AG09319 (cell line): ENCODE measurements at regions not wholly inside any gene's neighbourhood (a gene's known extent, or its start where the extent isn't known, plus 50 kb on each side); places are given as distances from the start of the nearest gene placed in this dataset.
"Not testable (repeated sequence)": the region's sequence is repeated elsewhere in the genome, so short reads cannot be mapped to it uniquely, and the experiment has no call there.

Experiments
- DNase-seq: peaks from one replicate; pipeline ENCODE4 v3.0.0-alpha.2; 2010; ENCODE audit warnings: low read depth; ENCODE audit errors: extremely low read depth
- TF ChIP-seq, protein P1 (sequence below): IDR thresholded peaks from 2 replicates; pipeline ENCODE4 v1.5.1; 2011; ENCODE audit warnings: low read depth, mild to moderate bottlenecking, inconsistent platforms, low read length, moderate library complexity

- no peak for DNase-seq
Observed at GRCh38 chrX:35561985-35562384, 236.2 kb upstream of the MAGEB16 start.

DNA sequence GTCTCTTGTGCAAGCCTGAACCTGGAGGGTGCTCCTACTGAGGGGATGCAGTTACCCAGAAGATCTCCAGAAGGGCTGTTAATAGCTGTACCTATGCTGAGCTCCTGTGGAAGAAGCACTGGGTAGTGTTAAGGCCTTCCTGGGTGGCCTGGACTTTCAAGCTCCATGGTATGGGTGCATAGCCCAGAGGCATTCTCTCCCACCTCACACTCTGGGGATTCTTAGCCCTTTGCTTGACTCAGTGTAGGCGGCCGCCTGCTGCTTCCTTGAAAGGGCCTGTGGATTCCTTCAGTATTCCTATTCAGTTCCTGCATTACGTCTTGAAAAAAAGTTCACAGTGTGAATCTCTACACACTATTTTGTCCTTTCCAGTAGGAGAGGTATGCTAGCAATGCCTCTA lies 235.7 kb upstream of the MAGEB16 start:
- no peak for DNase-seq
- TF ChIP-seq, protein P1, sequence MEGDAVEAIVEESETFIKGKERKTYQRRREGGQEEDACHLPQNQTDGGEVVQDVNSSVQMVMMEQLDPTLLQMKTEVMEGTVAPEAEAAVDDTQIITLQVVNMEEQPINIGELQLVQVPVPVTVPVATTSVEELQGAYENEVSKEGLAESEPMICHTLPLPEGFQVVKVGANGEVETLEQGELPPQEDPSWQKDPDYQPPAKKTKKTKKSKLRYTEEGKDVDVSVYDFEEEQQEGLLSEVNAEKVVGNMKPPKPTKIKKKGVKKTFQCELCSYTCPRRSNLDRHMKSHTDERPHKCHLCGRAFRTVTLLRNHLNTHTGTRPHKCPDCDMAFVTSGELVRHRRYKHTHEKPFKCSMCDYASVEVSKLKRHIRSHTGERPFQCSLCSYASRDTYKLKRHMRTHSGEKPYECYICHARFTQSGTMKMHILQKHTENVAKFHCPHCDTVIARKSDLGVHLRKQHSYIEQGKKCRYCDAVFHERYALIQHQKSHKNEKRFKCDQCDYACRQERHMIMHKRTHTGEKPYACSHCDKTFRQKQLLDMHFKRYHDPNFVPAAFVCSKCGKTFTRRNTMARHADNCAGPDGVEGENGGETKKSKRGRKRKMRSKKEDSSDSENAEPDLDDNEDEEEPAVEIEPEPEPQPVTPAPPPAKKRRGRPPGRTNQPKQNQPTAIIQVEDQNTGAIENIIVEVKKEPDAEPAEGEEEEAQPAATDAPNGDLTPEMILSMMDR: no peak

More at GRCh38 chrX:35561985-35562384, 236.2 kb upstream of the MAGEB16 start:
- TF ChIP-seq, protein P1: no peak

- no peak for DNase-seq
Observed at GRCh38 chrX:35590210-35590609, 207.9 kb upstream of the MAGEB16 start.

DNA sequence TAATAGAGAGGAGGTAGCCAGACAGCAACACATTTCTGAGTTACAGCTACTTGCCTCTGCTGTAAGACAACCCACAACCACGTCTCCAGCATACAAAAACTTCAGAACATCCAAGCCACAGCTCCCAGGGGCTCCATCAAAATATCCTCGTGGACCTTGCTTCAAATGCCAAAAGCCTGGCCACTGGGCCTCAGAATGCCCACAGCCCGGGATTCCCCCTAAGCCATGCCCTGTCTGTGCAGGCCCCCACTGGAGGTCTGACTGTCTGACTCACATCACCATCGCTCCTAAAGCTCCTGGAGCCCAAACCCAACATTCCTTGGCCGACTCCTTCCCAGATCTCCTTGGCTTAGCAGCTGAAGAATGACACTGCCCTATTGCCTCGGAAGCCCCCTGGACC lies 186.6 kb upstream of the MAGEB16 start:
- DNase-seq: not testable (repeated sequence)

More at GRCh38 chrX:35590210-35590609, 207.9 kb upstream of the MAGEB16 start:
- TF ChIP-seq, protein P1: no peak

DNA sequence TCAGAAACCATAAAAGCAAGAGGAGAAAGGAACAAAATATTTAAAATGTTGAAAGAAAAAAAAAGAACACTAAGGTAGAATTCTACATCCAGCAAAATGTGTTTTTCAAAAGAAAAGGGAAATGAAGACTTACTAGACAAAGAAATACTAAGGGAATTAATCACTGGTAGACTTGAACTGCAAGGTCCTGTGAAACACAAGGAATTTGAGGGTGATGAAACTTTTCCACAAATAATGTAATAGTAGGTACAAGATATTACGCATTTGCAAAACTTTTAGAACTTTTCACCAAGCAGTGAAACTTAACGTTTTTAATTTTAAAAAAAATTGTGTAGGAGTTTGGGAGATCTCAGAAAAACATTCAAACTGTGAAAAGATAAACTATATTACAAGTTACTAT lies 180.3 kb upstream of the MAGEB16 start:
- TF ChIP-seq, protein P1: no peak
- no peak for DNase-seq

DNA sequence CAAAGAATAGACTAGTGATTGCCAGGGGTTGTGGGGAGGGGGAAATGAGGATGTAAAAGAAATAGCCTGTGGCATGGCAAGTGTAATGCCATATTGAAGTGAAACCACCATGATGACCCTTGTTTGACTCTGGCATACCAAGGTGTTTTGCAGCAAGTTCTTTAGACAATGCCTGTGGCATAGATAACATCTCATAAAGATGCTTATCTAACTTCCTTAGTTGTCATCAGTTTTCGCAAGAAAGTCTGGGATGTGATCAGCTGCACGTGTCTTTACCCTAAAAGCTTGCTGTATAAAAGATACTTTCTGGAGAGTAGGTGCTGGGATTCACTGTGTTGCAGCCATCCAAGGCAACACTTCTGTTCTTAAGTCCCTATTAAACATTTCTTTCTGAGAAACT lies 176.1 kb upstream of the MAGEB16 start:
- DNase-seq: no peak
- TF ChIP-seq, protein P1: no peak

DNA sequence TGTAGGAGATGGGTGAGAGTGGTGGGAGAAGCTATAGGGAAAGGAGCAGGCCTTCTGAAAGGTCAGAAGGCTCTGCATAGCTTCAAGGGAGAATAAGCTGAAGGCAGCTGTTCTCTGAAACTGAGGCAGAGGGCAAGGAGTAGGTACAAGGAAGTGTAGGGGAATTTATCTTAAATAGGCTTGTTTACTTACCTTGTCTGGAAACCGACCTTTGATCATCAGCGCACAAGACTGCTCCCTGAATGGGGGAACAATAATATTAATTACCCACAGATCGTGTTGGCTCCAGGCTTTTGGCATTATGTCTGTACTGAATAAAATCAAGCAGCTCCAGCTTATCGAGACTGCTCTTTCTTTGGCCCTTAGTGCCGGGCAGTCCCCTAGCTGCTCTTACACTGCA lies 175.5 kb upstream of the MAGEB16 start:
- DNase-seq: no peak
- TF ChIP-seq, protein P1: no peak

GRCh38 chrX:35625714-35626113 lies 172.4 kb upstream of the MAGEB16 start:
- TF ChIP-seq, protein P1: no peak
- DNase-seq: no peak
